Coronary artery (tissue), 2 donors: ENCODE measurements at regions not wholly inside any gene's neighbourhood (a gene's known extent, or its start where the extent isn't known, plus 50 kb on each side); places are given as distances from the start of the nearest gene placed in this dataset.

Experiments
- DNase-seq: peaks from one replicate; pipeline ENCODE4 v3.0.0-alpha.2; 2017; ENCODE audit warnings: low spot score
- H3K27ac ChIP-seq, 2 donors: fragments of 200-600 bp; sonication (generic); one replicate each; pipeline ENCODE4 v1.5.1; 2016 to 2019
- H3K4me3 ChIP-seq: fragments of 200-600 bp; sonication (generic); 2 replicates; pipeline ENCODE4 v1.5.1; 2016; ENCODE audit warnings: mild to moderate bottlenecking, moderate library complexity
- CTCF ChIP-seq: fragments of 200-600 bp; sonication (generic); IDR thresholded peaks from one replicate; pipeline ENCODE4 v1.5.1; 2019; ENCODE audit warnings: antibody characterized with exemption

DNA sequence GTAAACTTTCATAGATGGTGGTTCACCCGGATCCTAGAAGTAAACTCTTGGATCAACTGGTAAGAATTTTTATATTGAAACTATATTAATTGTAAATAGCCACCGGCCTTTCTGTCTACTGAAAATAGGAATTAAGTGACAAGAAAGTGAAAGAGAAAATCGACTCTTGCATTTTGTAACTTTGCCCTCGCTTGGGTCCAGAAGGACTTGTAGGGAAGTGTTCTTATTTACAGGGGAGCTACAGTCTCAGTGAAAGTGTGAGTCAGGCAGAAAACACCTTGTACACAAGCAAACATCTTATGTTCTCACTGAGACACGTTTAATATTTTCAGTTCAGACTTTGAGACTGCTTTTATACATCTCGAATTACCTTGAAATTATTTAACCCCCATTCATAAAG is 238.9 kb downstream of the BLID start:
- no peak for DNase-seq
- no peak for TF ChIP-seq CTCF
- no peak overlapping the region for H3K4me3 ChIP-seq
- no peak overlapping the region for H3K27ac ChIP-seq

DNA sequence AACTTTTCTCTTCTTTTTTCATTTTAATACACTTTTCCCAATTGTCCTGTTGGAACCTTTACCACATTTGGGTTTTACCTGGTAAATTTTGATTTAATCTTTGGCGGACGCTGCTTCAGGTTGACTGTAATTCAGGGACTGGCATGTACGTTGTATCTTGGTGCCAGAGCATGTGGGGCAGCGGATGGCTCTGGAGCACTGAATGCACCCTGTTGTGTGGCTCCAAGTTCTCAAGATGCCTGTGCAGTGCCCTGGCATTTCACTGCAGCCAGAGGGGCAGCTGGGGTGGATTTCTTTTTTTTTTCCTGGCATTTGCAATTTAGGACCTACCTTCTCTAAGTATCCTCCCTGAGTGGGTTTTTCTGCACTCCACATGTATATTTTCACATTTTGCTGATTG is 242.2 kb downstream of the BLID start:
- no peak for TF ChIP-seq CTCF
- DNase-seq = no peak
- Histone ChIP-seq H3K27ac (no peak overlapping the region), H3K4me3 (no peak overlapping the region)

- H3K27ac ChIP-seq = no peak overlapping the region
- no peak for TF ChIP-seq CTCF
Observed at GRCh38 chr11:121872356-121872755, 243.7 kb downstream of the BLID start.

GRCh38 chr11:121870206-121871045 is 245.6 kb downstream of the BLID start:
- no peak for TF ChIP-seq CTCF
- DNase-seq = no peak
- no peak overlapping the region for H3K4me3 ChIP-seq
- H3K27ac ChIP-seq = peak overlapping the region; percentile 10 to 66

More at GRCh38 chr11:121872356-121872755, 243.7 kb downstream of the BLID start:
- no peak overlapping the region for H3K4me3 ChIP-seq
- no peak for DNase-seq

DNA sequence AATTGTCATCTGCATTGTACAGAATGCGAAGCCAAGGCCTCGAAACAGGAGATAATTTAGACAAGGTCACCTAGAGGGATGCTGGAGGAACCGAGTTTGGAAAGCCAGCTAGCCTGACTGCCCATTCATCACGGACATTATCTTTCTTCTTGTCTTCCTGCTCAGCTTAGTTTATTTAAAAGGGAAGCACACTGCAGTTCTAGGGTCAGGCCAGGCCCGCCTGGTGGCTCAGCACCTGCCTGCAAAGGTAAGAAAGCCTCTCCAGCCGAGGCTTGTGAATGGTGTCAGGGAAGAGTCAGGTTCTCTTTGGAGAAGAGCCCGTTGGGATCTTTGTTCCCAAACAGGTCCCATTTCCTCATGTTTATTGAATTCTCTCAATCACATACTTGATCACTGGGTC is 246.5 kb downstream of the BLID start:
- DNase-seq = no peak
- TF ChIP-seq CTCF = no peak
- H3K4me3 ChIP-seq = no peak overlapping the region
- H3K27ac ChIP-seq = no peak overlapping the region

DNA sequence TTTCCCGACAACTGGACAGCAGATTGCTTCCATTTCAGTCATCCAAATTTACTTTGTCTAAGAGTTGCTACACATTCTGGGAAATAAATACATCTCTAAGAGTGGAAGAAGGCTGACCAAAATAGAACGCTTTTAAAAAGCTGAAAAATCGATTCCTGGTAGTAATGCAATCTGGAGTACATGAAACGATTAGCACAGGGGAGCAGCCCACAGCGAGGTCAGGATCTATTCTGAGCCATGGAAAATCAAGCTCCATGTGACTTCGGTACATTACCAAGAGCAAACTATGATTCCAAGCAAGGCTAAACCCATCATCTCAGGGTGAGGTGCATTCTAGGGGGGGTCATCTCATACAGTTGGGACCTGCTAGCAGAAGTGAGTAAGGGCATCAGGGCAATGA is 249.3 kb downstream of the BLID start:
- no peak for TF ChIP-seq CTCF

GRCh38 chr11:121864660-121865059 is 251.4 kb downstream of the BLID start:
- no peak for DNase-seq
- TF ChIP-seq CTCF = no peak

More for the DNA sequence above, 249.3 kb downstream of the BLID start:
- no peak overlapping the region for H3K27ac ChIP-seq
- no peak for DNase-seq
- no peak overlapping the region for H3K4me3 ChIP-seq

More at GRCh38 chr11:121864660-121865059, 251.4 kb downstream of the BLID start:
- Histone ChIP-seq H3K4me3 (no peak overlapping the region), H3K27ac (no peak overlapping the region)
